ENCODE measurements at regions not wholly inside any gene's neighbourhood (a gene's known extent, or its start where the extent isn't known, plus 50 kb on each side); places are given as distances from the start of the nearest gene placed in this dataset.
"Not testable (repeated sequence)": the region's sequence is repeated elsewhere in the genome, so short reads cannot be mapped to it uniquely, and the experiment has no call there.

DNA sequence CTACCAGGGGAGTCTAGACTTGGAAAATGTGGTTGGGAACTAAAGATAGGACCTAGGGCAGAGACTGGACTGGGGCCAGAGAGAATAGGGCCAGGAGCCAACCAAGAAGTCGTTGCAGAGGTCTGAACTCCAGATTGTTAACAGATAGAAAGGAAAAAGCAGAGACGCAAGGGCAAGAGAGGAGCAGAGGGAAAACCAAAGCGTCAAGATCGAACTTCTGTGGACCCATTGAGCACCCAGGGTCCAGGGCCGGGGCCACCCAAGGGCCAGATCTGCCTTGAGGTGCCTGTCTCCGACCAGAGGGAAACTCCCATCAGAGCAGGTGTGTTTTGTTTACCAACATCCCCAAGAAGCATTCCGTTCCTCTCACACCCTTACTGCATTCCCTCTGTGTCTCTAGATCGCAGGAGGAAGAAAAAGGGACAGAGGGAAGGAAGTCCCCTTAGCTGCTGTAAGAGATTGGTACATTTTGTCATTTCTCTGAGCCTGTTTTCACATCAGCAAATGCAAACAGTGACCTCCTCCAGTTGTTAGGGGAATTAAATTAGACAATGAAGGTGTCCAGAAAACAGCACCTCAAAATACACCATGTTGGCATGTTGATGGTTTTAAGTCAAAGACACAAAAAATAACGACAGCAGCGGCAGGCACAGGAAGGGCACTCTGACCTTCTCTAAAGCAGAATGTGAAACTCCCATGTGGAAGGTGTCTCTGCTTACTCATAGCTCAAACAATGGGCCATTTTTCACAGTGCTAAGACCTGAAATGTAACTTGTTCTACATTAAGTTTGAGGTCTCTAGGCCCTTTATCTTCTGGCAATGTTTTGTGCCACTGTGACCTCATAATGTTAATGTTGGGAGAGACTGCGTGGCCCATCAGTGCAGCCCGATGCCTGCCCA is 105.8 kb upstream of the RAB4A start:
- DNase-seq (ENCODE audit: insufficient read length, low spot score) (no peak), FAIRE-seq (no peak)
- TF ChIP-seq PAX5 (IDR thresholded peaks at IDR 0.05; ENCODE audit: insufficient read depth, low read length, severe bottlenecking) (no peak), POU2F2 (IDR thresholded peaks at IDR 0.05; ENCODE audit: low read depth, low read length) (no peak), POLR2A (IDR thresholded peaks at IDR 0.05; ENCODE audit: low read depth, low read length) (no peak), TAF1 (IDR thresholded peaks at IDR 0.05; ENCODE audit: low read depth, low read length) (no peak), SPI1 (IDR thresholded peaks at IDR 0.05; ENCODE audit: low read depth, low read length) (no peak), POLR2AphosphoS5 (IDR thresholded peaks at IDR 0.05; ENCODE audit: low read depth, low read length) (no peak)

DNA sequence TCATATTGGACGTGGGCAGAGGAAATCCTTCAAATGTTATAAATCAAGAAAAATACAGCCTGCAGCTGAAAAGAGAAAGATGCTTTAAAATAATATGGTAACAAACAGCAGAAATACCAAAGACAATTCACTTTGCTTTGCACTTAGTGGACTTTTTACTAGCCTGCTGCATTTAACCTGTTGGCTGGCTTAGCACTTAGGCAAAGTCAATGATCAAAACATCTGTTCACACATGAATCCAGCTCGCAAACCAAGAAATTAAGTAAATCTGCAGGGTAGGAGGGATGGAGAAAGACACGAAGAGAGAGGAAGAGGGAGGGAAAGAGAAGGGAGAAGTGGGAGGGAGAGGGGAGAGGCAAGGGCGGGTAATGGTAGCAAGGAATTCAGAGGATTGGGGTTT is 103.6 kb upstream of the RAB4A start:
- DNase-seq (ENCODE audit: insufficient read length, low spot score) (no peak), FAIRE-seq (no peak)
- TF ChIP-seq POLR2AphosphoS5 (IDR thresholded peaks at IDR 0.05; ENCODE audit: low read depth, low read length) (no peak), TAF1 (IDR thresholded peaks at IDR 0.05; ENCODE audit: low read depth, low read length) (no peak), POLR2A (IDR thresholded peaks at IDR 0.05; ENCODE audit: low read depth, low read length) (no peak), POU2F2 (IDR thresholded peaks at IDR 0.05; ENCODE audit: low read depth, low read length) (no peak), PAX5 (IDR thresholded peaks at IDR 0.05; ENCODE audit: insufficient read depth, low read length, severe bottlenecking) (no peak), SPI1 (IDR thresholded peaks at IDR 0.05; ENCODE audit: low read depth, low read length) (no peak)

DNA sequence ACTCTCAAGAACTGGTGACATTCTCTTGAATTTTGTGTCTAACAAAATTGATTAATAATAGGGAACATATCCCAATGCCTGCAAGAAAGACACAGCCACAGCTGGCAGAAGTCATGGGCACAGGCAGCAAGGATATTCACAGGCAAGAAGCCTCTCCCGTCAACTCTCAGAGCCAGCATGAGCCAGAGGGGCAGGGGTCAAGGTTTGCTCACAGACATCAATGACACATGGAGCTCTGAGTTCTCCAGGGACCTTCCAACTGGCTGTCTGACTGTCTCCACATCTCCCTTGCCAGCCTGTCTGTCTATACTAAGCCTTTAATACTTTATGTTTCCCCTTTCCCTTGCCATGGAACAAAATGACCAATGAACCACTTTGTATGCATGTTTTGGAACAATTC is 101.5 kb upstream of the RAB4A start:
- DNase-seq (ENCODE audit: insufficient read length, low spot score), result no peak

DNA sequence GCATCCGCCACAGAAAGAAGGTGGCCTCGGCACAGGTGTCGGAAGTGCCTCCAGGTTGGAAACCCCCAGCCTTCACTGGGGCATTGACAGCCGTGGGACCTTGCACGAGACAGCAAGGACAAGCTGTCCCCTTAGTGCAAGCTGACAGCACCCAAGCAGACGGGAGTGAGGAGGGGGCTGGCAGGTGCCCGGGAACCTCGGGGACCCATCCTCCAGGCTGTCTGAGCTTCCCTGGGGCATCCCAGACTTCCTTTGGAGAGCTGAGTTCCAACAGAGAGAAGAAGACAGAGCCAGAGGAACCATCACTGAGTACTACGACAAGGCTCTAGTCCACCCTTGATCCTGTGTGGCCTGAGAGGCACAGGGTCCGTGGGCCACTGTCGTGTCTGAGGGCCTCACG is 100.6 kb upstream of the RAB4A start:
- TF ChIP-seq POLR2A (IDR thresholded peaks at IDR 0.05; ENCODE audit: low read depth, low read length) (no peak), SPI1 (IDR thresholded peaks at IDR 0.05; ENCODE audit: low read depth, low read length) (no peak), TAF1 (IDR thresholded peaks at IDR 0.05; ENCODE audit: low read depth, low read length) (no peak), POLR2AphosphoS5 (IDR thresholded peaks at IDR 0.05; ENCODE audit: low read depth, low read length) (no peak), POU2F2 (IDR thresholded peaks at IDR 0.05; ENCODE audit: low read depth, low read length) (no peak), PAX5 (IDR thresholded peaks at IDR 0.05; ENCODE audit: insufficient read depth, low read length, severe bottlenecking) (no peak)
- FAIRE-seq (no peak), DNase-seq (ENCODE audit: insufficient read length, low spot score) (no peak)

More for the DNA sequence above, 101.5 kb upstream of the RAB4A start:
- TF ChIP-seq SPI1 (IDR thresholded peaks at IDR 0.05; ENCODE audit: low read depth, low read length) (no peak), TAF1 (IDR thresholded peaks at IDR 0.05; ENCODE audit: low read depth, low read length) (no peak), POLR2AphosphoS5 (IDR thresholded peaks at IDR 0.05; ENCODE audit: low read depth, low read length) (no peak), POLR2A (IDR thresholded peaks at IDR 0.05; ENCODE audit: low read depth, low read length) (no peak), POU2F2 (IDR thresholded peaks at IDR 0.05; ENCODE audit: low read depth, low read length) (no peak), PAX5 (IDR thresholded peaks at IDR 0.05; ENCODE audit: insufficient read depth, low read length, severe bottlenecking) (no peak)
- FAIRE-seq, result no peak

DNA sequence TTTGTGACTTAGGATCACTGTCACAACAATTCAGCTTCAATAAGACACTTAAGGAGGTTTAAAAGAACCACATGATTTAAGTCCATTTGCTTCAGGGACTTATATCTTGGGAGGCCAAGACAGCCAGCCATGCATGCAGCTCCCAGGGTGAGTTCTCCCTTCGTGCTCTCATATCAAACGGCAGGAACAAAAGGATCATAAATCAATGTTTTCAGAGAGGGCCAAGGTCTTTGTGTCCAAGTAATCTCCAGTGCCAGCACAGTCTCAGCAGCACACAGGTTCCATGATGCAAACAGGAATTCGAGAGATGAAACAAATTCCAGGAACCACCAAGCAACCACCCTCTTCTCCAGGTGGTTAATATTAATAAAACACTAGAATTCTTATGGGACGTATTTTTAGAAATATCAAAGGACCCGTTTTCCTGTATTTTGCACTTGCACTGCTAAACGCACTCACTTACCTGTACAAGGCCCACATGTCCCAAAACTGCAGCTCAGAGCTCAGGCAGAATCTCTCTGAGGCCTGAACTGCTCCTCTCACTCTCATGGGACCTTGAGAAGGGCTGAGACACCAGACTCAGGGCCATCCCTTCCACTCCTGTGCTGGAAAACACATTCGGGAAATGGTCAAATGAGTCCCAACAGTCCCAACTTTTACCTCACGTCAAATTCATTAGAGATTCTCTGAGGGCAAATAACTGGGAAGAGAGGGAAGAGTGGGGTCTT is 100.0 kb upstream of the RAB4A start:
- no peak for FAIRE-seq

DNA sequence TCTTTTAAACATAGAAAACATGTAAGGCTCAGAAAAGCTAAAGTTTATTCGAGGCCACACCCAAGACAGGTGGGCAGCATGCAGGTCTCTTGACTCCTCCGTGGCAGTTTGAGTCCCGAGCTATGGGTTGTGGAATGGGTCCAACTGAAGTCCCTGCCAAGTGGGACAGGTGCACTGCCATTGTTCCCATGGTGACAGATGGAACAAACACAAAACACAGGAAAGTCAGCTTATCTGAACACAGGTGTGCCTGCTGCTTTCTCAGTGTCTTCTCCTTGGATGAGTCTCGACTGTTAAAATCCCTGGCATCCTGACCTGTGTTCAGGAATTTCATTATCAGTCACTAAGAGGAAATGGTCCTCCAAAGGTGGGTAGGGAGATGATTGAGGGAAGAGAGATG is 99.0 kb upstream of the RAB4A start:
- no peak for DNase-seq (ENCODE audit: insufficient read length, low spot score)
- no peak for FAIRE-seq
- TF ChIP-seq TAF1 (IDR thresholded peaks at IDR 0.05; ENCODE audit: low read depth, low read length) (no peak), PAX5 (IDR thresholded peaks at IDR 0.05; ENCODE audit: insufficient read depth, low read length, severe bottlenecking) (no peak), POLR2A (IDR thresholded peaks at IDR 0.05; ENCODE audit: low read depth, low read length) (no peak), POU2F2 (IDR thresholded peaks at IDR 0.05; ENCODE audit: low read depth, low read length) (no peak), POLR2AphosphoS5 (IDR thresholded peaks at IDR 0.05; ENCODE audit: low read depth, low read length) (no peak), SPI1 (IDR thresholded peaks at IDR 0.05; ENCODE audit: low read depth, low read length) (no peak)

More for the DNA sequence above, 100.0 kb upstream of the RAB4A start:
- DNase-seq (ENCODE audit: insufficient read length, low spot score), result no peak
- TF ChIP-seq SPI1 (IDR thresholded peaks at IDR 0.05; ENCODE audit: low read depth, low read length) (no peak), POLR2A (IDR thresholded peaks at IDR 0.05; ENCODE audit: low read depth, low read length) (no peak), POU2F2 (IDR thresholded peaks at IDR 0.05; ENCODE audit: low read depth, low read length) (no peak), PAX5 (IDR thresholded peaks at IDR 0.05; ENCODE audit: insufficient read depth, low read length, severe bottlenecking) (no peak), TAF1 (IDR thresholded peaks at IDR 0.05; ENCODE audit: low read depth, low read length) (no peak), POLR2AphosphoS5 (IDR thresholded peaks at IDR 0.05; ENCODE audit: low read depth, low read length) (no peak)

DNA sequence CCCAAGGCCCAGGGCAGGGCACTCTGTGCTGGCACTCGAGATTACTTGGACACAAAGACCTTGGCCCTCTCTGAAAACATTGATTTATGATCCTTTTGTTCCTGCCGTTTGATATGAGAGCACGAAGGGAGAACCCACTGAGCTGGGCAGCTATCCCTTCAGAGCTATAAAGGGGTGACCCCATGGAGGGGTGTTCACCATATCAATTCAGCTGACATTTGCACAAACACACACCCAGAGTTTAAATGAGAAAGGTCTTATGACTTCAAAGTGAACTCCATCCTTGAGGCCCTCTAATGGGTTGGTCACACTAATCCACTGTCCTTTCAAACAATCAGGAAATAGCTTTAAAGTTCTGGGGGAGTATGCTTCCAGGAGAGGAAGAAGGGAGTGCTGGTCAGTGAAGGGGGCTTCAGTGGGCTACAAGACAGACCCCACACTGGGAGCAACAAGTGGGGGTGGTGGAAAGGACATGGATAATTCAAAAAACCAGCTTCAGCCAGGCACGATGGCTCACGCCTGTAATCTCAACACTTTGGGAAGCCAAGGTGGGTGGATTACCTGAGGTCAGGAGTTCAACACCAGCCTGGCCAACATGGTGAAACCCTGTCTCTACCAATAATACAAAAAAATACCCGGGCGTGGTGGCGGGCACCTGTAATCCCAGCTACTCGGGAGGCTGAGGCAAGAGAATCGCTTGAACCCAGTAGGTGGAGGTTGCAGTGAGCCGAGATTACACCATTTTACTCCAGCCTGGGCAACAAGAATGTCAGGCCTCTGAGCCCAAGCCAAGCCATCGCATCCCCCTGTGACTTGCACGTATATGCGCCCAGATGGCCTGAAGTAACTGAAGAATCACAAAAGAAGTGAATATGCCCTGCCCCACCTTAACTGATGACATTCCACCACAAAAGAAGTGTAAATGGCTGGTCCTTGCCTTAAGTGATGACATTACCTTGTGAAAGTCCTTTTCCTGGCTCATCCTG is 97.1 kb upstream of the RAB4A start:
- not testable (repeated sequence) for FAIRE-seq; DNase-seq (ENCODE audit: insufficient read length, low spot score)

DNA sequence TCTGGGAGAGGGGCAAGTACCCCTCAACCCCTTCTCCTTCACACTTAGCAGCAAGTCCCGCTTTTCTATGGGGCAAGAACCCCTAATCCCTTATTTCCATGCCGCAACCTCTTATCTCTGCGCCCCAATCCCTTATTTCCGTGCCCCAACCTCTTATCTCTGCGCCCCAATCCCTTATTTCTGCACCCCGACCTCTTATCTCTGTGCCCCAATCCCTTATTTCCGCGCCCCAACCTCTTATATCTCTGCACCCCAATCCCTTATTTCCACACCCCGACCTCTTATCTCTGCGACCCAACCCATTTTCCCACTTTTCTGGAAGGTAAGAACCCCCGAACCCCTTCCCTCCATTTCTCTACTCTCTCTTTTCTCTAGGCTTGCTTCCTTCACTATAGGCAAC is 95.6 kb upstream of the RAB4A start:
- DNase-seq (ENCODE audit: insufficient read length, low spot score); FAIRE-seq: not testable (repeated sequence)

DNA sequence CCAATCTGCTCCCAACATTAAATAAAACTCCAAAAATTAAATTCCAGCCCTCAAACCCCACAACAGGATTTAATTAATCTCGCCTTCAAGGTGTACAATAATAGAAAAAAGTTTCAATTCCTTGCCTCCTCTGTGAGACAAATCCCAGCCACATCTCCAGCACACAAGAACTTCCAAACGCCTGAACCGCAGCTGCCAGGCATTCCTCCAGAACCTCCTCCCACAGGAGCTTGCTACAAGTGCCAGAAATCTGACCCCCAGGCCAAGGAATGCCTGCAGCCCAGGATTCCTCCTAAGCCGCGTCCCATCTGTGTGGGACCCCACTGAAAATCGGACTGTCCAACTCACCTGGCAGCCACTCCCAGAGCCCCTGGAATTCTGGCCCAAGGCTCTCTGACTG is 94.5 kb upstream of the RAB4A start:
- not testable (repeated sequence) for FAIRE-seq; DNase-seq (ENCODE audit: insufficient read length, low spot score)

Data from GM12891 (cell line).